ENCODE measurements at regions not wholly inside any gene's neighbourhood (a gene's known extent, or its start where the extent isn't known, plus 50 kb on each side); places are given as distances from the start of the nearest gene placed in this dataset.
"Not testable (repeated sequence)": the region's sequence is repeated elsewhere in the genome, so short reads cannot be mapped to it uniquely, and the experiment has no call there.

DNA sequence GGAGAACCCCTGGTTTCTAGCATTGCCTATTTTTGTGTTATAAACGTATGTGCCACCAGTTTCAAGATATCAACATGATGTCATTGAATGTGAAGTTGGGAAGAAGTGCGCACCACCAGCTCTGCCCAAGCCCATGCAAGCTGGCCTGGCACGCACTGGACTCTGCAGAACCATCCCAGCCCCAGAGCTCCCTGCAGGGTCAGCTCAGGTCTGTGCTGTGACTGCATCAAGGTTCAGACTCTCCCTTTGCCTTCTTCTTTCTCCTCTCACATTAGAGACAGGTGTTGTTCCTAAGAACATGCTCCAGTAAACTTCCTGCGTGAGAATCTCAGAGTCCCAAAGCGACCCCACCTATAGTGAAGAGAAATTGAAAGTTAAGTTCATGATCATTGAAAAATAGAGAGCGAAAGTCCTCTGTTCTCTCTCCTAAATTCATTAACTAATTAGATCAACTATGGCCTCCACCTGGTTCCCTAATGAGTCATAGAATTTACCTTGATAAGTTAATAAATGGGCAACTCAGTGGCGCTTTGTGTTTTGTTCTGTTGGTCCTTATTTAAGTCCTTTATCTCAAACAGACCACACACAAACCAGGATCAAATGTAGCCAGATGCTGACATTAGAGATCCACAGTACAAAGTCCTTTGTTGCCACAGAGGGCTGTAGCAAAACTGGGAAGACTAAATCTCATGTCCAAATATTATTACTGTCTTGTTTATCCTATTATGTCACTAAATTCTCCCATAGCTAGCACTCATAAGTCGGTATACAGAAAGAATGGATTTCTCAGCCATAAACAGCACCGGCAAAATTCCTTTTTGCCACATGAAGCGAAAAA is 432.3 kb downstream of the STK39 start:
- no peak for ATAC-seq
- TF ChIP-seq ISL1 (CRISPR knock-in tag; IDR thresholded peaks at IDR 0.05) (no peak), ZC3H10 (CRISPR knock-in tag; IDR thresholded peaks at IDR 0.05) (no peak), TCF4 (CRISPR knock-in tag; IDR thresholded peaks at IDR 0.05; ENCODE audit: borderline replicate concordance) (no peak), RARB (CRISPR knock-in tag; IDR thresholded peaks at IDR 0.05) (no peak), CSDC2 (CRISPR knock-in tag; IDR thresholded peaks at IDR 0.05) (no peak), BACH2 (CRISPR knock-in tag; IDR thresholded peaks at IDR 0.05; ENCODE audit: borderline replicate concordance) (no peak)
- TF ChIP-seq, protein P1, sequence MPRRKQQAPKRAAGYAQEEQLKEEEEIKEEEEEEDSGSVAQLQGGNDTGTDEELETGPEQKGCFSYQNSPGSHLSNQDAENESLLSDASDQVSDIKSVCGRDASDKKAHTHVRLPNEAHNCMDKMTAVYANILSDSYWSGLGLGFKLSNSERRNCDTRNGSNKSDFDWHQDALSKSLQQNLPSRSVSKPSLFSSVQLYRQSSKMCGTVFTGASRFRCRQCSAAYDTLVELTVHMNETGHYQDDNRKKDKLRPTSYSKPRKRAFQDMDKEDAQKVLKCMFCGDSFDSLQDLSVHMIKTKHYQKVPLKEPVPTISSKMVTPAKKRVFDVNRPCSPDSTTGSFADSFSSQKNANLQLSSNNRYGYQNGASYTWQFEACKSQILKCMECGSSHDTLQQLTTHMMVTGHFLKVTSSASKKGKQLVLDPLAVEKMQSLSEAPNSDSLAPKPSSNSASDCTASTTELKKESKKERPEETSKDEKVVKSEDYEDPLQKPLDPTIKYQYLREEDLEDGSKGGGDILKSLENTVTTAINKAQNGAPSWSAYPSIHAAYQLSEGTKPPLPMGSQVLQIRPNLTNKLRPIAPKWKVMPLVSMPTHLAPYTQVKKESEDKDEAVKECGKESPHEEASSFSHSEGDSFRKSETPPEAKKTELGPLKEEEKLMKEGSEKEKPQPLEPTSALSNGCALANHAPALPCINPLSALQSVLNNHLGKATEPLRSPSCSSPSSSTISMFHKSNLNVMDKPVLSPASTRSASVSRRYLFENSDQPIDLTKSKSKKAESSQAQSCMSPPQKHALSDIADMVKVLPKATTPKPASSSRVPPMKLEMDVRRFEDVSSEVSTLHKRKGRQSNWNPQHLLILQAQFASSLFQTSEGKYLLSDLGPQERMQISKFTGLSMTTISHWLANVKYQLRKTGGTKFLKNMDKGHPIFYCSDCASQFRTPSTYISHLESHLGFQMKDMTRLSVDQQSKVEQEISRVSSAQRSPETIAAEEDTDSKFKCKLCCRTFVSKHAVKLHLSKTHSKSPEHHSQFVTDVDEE (CRISPR knock-in tag; IDR thresholded peaks at IDR 0.05): no peak

GRCh38 chr2:167814482-167814880 is 432.9 kb downstream of the STK39 start:
- ATAC-seq: not testable (repeated sequence)

- ATAC-seq: not testable (repeated sequence)
Observed at GRCh38 chr2:167809799-167810198, 437.6 kb downstream of the STK39 start.

GRCh38 chr2:167803449-167803988 is 443.9 kb downstream of the STK39 start:
- no peak for ATAC-seq
- no peak for TF ChIP-seq ZFP30 (CRISPR knock-in tag; IDR thresholded peaks at IDR 0.05)
- no peak for TF ChIP-seq POU6F1 (CRISPR knock-in tag; IDR thresholded peaks at IDR 0.05; ENCODE audit: borderline replicate concordance, low read depth)
- no peak for TF ChIP-seq PATZ1 (CRISPR knock-in tag; IDR thresholded peaks at IDR 0.05; ENCODE audit: borderline replicate concordance)
- TF ChIP-seq TCF4 (CRISPR knock-in tag; IDR thresholded peaks at IDR 0.05; ENCODE audit: borderline replicate concordance): no peak
- TF ChIP-seq ESRRG (CRISPR knock-in tag; IDR thresholded peaks at IDR 0.05): no peak
- TF ChIP-seq, protein P2, sequence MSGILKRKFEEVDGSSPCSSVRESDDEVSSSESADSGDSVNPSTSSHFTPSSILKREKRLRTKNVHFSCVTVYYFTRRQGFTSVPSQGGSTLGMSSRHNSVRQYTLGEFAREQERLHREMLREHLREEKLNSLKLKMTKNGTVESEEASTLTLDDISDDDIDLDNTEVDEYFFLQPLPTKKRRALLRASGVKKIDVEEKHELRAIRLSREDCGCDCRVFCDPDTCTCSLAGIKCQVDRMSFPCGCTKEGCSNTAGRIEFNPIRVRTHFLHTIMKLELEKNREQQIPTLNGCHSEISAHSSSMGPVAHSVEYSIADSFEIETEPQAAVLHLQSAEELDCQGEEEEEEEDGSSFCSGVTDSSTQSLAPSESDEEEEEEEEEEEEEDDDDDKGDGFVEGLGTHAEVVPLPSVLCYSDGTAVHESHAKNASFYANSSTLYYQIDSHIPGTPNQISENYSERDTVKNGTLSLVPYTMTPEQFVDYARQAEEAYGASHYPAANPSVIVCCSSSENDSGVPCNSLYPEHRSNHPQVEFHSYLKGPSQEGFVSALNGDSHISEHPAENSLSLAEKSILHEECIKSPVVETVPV (CRISPR knock-in tag; IDR thresholded peaks at IDR 0.05): no peak
- no peak for TF ChIP-seq SNAI2 (CRISPR knock-in tag; IDR thresholded peaks at IDR 0.05)
- TF ChIP-seq BACH2 (CRISPR knock-in tag; IDR thresholded peaks at IDR 0.05; ENCODE audit: borderline replicate concordance): no peak
- no peak for TF ChIP-seq ZNF70 (CRISPR knock-in tag; IDR thresholded peaks at IDR 0.05)
- no peak for TF ChIP-seq CSDC2 (CRISPR knock-in tag; IDR thresholded peaks at IDR 0.05)
- no peak for TF ChIP-seq RARB (CRISPR knock-in tag; IDR thresholded peaks at IDR 0.05)
- TF ChIP-seq, protein P3, sequence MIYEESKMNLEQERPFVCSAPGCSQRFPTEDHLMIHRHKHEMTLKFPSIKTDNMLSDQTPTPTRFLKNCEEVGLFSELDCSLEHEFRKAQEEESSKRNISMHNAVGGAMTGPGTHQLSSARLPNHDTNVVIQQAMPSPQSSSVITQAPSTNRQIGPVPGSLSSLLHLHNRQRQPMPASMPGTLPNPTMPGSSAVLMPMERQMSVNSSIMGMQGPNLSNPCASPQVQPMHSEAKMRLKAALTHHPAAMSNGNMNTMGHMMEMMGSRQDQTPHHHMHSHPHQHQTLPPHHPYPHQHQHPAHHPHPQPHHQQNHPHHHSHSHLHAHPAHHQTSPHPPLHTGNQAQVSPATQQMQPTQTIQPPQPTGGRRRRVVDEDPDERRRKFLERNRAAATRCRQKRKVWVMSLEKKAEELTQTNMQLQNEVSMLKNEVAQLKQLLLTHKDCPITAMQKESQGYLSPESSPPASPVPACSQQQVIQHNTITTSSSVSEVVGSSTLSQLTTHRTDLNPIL (CRISPR knock-in tag; IDR thresholded peaks at IDR 0.05; ENCODE audit: low read depth): no peak
- TF ChIP-seq TOX (CRISPR knock-in tag; IDR thresholded peaks at IDR 0.05; ENCODE audit: borderline replicate concordance): no peak
- TF ChIP-seq ARNTL (CRISPR knock-in tag; IDR thresholded peaks at IDR 0.05; ENCODE audit: borderline replicate concordance, low read depth): no peak
- no peak for TF ChIP-seq OSR1 (CRISPR knock-in tag; IDR thresholded peaks at IDR 0.05)
- no peak for TF ChIP-seq ZC3H10 (CRISPR knock-in tag; IDR thresholded peaks at IDR 0.05)

Measured in SK-N-SH treated with all-trans-retinoic acid at 6 μM for 48 hours (cell line).